ENCODE measurements at regions not wholly inside any gene's neighbourhood (a gene's known extent, or its start where the extent isn't known, plus 50 kb on each side); places are given as distances from the start of the nearest gene placed in this dataset.
A peak's percentile ranks its signal among the peaks of the same experiment; 100 is the strongest.
"Not testable (repeated sequence)": the region's sequence is repeated elsewhere in the genome, so short reads cannot be mapped to it uniquely, and the experiment has no call there.

DNA sequence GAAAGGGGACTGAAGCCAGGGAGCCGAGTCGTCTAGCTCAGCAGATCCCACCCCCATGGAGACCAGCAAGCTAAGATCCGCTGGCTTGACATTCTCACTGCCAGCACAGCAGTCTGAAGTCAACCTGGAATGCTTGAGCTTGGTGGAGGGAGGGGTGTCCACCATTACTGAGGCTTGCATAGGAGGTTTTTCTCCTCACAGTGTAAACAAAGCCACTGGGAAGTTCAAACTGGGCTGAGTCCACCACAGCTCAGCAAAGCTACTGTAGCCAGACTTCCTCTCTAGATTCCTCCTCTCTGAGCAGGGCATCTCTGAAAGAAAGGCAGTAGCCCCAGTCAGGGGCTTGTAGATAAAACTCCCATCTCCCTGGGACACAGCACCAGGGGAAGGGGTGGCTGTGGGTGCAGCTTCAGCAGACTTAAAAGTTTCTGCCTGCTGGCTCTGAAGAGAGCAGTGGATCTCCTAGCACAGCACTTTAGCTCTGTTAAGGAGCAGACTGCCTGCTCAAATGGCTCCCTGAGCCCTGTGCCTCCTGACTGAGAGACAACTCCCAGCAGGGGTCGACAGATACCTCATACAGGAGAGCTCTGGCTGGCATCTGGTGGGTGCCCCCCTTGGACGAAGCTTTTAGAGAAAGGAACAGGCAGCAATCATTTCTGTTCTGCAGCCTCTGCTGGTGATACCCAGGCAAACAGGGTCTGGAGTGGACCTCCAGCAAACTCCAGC lies 942.0 kb upstream of the ROBO1 start:
- not testable (repeated sequence) for DNase-seq

DNA sequence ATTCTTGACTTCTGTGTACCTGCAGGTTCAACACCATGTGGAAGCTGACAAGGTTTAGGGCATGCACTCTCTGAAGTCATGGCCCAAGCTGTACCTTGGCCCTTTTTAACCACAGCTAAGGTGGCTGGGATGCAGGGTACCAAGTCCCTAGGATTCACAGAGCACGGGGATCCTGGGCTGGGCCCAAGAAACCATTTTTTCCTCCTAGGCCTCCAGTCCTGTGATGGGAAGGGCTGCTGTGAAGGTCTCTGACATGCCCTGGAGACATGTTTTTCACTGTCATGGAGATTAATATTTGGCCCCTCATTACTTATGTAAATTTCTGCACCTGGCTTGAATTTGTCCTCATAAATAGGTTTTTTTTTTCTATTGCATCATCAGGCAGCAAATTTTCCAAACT lies 937.5 kb upstream of the ROBO1 start:
- DNase-seq, result no peak

DNA sequence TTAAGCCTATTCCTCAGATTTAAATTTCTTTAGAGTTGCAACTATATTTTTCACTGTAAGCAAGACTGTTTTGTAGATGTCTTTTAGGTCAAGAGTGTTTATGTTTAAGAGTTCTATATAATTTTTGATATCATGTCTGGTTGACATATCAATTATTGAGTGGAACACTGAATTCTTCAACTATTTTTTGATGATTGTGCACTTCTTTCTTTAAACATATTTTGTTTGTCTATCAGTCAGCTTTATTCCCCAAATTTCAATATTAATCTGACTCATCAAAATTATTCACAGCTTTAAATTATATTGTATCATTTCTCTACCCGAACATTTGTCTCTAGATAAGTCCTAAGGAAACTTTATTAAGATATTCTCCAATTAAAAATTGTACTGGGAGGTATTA lies 933.6 kb upstream of the ROBO1 start:
- DNase-seq, result no peak

DNA sequence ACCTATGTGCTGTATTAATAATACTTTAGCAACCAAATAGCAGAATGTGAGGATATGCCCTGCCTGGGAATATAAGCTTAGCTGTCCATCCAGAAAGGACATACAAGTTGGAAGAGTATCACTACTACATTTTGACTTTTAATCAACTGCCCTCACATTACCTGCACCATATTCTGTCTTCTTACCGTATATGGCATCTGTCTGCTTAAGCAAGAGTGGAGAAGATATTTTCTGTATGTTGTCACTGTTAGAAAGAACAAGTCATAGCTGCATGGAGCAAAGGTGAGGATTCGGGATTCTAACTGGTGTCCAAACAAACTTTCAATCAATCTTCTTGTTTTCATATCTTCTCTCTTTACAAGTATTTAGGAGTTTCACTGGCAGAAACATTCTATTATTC lies 929.5 kb upstream of the ROBO1 start:
- no peak for DNase-seq

DNA sequence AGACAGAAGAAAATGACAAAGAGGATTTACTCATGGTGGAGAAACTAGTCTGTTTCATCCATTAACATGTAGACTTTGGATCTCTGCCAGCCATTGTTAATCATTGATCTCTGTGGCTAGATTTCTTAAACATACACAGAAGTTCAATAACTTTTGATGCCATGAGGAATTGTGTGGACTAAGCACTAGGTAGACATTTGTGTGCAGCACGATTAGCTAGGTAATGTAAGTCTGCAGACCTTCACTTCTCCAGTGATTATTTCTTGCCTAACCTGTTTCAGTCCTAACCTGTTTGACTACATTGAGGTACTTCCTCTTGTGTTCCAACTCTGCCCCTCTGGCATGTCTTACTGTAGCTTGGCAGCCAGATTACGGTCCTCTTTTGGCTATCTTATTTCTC lies 928.5 kb upstream of the ROBO1 start:
- DNase-seq, result no peak

DNA sequence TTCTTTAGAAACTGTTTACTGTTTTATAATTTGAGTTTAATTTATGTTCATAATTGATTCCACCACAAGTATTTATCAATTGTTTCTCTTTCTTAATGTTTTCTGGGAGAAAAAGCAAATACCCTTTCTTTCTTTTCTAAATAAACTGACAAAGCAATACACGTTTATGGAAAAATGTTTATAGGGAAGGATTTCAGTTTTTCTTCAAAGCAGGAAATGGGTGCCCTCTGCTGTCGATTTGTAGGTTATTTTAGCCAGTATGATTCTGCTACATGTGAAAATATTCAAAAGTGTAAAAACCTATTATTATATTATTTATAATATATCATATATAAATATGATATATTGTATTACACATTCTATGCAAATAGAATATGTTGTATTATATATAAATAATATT lies 921.0 kb upstream of the ROBO1 start:
- DNase-seq, result peak; percentile 30

DNA sequence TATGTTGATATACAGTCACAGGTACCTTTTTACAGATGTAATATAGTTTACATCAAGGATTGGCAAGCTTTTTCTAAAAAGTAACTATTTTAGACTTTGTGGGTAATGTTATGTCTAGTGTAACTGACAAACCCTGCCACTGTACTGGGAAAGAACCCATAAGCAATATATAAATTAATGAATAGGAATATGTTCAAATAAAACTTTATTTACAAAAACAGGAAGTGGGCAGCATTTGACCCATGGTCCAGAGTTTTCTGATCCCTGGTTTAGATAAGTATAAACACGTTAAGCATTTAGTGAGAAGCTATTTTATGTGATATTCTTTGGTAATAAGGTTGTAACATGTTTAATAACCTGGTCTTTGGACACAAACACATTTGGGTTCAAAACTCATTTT lies 915.2 kb upstream of the ROBO1 start:
- DNase-seq, result no peak

DNA sequence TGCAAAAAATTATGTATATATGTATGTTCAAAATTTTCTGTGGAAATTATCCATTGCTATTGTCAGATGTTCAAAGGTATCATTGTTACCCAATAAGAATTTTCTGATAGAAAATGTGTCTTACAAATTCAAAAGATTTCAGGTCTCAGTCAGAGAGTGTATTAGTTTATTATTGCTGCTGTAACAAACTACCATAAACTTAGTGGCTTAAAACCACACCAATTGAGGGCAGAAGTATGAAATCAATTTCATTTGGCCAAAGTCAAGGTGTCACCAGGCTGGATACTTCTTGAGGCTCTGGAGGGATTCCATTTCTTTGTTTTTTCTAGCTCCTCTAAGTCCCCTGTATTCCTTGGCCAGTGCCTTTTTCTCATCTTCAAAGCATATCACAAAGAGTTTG lies 914.4 kb upstream of the ROBO1 start:
- no peak for DNase-seq

DNA sequence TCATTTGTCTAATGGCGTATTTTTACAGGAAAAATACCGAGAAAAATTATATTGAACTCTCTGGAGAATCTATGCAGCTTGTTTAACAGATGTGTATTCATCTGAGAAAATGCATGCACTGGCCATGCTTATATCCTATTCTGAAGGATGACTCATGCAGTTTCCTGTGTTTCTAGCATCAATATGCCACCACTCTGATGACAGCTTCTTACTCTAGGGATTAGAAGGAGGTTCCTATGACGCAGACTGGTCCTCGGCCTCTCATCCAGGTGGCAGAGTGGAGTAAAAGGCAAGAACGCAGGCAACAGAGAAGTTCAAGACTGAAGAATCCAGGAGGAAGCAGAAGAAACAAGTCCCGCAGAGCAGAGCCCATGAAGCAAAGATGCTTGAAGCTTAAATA lies 910.0 kb upstream of the ROBO1 start:
- DNase-seq, result peak; percentile 39

DNA sequence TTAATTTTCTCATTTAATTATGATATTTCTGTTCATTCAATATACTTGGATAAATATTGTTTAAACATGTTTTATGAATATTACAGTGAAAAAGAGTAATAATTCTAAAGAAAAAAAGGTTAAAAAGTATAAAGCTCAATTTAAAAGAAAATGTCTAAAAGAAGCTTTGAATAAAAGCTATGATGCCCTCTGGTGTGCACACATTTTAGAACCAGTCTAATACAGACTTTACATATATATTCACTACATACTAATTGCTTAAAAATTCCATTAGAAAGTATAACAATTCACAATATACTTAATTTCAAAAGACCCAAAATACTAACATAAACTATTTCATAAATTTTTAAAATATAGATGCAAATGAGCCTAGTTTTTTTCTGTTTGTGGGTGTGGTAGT lies 909.1 kb upstream of the ROBO1 start:
- peak; percentile 1 for DNase-seq

DNA sequence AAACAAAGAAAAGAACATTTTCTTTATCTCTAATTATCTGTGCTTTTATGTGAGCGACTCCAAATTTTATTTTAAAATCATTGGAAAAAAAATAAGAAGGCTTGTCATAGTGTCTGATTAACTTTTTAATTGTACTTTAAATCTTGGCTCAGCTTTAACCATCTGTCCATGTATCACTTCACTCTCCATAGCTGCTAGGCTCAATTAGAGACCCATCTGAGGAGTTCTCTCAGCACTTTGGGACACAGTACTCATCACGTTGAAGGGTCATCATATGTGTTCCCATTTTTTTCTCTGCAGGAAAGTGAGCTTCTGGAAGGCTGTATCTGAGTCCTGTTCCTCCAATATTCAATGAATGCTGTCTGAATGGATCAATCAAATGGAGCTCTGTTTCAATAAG lies 908.5 kb upstream of the ROBO1 start:
- DNase-seq, result no peak

DNA sequence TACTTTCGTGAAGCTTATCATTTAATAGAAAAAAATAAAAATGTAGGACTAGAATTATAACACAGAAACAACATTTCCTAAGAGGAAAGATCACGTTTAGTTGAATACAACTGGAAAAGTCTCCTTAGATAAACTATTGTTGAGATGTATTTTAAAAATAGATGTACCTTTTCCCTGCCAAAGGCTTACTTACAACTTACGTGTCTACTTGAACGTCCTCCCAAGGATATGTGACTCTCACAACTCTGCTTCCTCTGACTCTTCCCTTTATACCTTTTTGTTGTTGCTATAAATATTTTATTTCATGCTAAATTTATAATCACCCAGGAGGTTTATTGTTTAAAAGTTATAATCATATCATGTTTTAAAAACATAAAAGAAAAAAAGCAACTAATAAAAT lies 908.0 kb upstream of the ROBO1 start:
- no peak for DNase-seq

DNA sequence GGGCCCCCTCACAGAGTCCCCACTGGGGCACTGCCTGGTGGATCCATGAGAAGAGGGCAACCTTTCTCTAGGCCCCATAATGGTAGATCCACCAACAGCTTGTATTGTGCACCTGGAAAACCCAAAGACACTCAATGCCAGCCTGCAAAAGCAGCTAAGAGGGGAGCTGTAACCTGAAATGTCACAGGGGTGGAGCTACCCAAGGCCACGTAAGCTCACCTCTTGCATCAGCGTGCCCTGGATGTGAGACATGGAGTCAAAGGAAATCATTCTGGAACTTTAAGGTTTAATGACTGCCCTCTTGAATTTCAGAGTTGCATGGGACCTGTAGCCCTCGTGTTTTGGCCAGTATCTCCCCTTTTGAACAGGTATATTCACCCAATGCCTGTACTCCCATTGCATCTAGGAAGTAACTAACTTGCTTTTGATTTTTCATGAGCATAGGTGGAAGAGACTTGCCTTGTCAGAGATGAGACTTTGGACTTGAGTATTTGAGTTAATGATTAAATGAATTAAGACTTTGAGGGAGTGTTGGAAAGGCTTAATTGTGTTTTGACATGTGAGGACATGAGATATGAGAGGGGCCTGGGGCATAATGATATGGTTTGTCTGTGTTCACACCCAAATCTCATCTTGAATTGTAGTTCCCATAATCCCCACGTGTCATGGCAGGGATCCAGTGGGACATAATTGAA lies 900.9 kb upstream of the ROBO1 start:
- DNase-seq, result no peak

DNA sequence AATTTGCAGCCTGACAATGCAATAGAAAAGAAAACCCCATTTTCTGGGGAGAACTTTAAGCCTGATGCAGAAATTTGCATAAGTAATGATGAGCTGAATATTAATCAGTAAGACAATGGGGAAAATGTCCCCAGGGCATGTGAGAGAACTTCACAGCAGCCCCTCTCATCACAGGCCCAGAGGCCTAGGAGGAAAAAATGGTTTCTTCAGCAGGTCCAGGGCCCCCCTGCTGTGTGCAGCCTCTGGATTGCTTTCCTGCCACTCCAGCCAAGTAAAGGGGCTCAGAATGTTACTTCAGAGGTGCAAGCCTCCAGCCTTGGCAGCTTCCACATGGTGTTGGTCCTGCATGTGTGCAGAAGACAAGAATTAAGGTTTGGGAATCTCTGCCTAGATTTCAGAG lies 900.3 kb upstream of the ROBO1 start:
- DNase-seq, result no peak

DNA sequence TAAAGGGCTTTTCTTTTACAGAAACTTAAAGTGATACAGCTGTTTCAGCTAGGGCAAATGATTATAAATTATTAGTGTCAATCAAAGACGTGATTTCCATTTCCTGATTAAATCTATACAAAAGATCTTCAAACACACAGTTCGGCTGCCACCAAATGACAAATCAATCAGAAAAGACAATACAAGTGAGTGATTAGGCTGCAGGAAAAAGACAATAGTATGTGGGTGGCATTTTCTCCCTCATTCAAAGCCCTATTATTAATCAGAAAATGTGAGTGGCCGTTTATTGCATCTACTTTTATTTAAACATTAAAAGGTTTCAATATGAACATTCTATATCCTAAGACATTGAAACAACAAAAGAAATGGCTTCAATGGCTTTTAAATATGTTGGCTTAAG lies 895.6 kb upstream of the ROBO1 start:
- DNase-seq, result no peak

DNA sequence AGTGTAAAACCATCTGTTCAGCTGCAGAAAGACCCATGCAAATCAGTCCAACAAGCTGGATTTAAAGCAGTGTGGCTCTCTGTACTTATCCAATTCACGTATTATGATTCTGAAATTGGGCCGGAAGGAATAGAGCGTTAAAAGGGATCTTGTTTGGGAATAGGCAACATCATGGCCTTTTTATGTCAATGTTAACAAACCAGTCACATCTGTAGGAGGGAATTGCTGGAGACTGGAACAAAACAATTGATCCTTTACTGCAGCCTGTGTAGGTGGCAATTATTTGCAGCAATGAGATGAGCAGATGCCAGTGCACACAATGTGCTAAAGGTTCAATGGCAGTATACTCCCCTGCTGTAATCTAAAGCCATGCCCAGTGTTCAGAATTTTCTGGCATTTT lies 887.4 kb upstream of the ROBO1 start:
- DNase-seq, result no peak

DNA sequence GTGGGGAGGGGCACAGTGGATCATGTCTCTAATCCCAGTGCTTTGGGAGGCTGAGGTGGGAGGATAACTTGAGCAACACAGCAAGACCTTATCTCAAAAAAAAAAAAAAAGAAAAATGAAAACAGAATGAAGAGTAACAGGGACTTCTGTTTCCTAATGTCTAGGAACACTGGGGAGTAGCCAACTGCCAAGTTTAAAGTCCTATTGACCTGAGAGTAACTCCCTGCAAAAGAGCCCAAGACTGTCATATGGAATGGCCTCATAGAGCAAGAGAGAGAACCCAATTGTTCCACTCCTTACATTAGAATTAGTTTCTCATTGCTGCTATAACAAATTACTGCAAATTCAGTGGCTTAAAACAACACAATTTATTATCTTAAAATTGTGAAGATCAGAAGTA lies 881.4 kb upstream of the ROBO1 start:
- DNase-seq, result no peak

DNA sequence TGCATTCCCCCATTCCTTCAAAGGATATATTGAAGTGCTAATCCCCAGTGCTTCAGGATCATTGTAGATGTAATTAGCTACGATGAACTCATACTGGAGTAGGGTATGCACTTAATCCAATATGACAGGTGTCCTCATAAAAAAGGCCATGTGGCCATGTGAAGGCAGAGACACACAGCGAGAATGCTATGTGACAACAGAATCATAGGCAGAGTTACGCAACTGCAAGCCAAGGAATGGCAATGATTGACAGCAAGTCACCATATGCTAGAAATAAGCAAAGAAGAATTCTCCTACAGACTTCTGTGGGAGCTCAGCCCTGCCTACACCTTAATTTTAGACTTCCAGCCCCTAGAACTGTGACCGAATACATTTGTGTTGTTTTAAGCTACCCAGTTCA lies 875.6 kb upstream of the ROBO1 start:
- no peak for DNase-seq

DNA sequence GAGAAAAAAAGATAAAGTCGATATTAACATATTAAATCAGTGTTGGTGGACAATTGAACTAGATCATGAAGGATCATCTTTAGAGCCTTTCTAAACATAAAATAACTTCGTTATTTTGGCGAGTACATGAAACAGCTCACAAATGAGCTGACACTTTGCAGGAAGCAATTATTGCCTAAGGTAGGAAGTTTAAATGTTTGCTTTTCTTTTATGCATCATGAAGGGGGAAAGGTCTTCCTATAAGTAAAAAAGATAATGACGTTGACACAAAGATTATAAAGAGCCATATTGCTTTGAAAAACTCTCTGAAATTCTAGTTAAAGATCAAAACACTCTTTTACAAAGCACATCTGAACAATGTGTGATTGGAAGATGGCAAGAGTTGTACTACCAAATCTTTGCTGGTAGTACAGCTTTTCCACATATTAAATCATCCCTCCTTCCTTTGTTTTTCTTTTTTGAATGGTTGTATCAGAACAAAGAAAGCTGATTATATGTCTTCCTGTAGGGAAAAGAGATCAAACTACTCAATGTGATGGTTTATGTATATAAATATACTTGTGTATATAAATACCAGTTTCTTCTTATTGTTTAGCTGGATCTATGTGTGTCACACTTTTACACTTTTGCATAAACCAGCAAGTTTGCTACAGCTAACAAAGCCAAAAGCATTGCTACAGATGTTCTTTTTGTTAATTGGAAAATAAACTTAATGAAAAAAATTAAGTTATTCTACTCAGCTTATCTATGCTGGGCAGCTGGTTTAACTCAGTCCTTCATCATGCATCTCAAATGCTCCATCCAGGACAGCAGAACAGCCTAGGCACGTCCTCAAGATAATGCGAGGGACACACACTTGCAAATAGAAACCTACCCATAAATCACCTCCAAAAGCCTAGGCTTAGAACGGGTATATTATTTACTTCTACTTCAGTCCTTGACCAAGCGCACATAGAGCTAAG lies 850.8 kb upstream of the ROBO1 start:
- DNase-seq, result no peak

DNA sequence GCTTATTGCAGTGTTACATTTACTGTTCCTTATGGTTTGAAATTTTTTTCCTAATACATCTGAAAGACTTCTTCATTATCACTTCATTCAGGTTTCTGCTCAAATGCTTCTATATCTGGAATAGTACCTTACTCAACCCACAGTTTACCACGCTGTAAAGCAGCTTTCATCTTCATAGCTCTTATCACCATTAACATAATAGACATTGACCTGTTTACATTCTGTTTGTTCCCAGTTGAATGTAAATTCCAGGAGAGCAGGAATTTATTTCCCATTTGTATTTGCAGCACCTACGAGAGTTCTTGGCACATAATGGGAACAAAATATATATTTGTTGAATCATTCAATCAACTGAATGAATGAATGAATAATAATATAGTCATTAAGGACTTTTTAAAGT lies 844.6 kb upstream of the ROBO1 start:
- no peak for DNase-seq

DNA sequence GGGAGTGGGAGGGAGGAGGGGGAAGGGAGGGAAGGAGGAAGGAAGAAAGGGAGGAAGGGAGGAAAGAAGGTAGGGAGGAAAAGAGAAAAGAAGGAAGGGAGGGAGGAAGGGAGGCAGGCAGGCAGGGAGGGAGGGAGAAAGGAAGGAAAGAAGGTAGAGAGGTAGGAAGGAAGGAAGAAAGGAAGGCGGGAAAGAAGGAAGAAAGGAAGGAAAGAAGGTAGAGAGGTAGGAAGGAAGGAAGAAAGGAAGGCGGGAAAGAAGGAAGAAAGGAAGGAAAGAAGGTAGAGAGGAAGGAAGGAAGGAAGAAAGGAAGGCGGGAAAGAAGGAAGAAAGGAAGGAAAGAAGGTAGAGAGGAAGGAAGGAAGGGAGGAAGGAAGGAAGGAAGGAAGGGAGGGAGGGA lies 840.3 kb upstream of the ROBO1 start:
- DNase-seq, result not testable (repeated sequence)

DNA sequence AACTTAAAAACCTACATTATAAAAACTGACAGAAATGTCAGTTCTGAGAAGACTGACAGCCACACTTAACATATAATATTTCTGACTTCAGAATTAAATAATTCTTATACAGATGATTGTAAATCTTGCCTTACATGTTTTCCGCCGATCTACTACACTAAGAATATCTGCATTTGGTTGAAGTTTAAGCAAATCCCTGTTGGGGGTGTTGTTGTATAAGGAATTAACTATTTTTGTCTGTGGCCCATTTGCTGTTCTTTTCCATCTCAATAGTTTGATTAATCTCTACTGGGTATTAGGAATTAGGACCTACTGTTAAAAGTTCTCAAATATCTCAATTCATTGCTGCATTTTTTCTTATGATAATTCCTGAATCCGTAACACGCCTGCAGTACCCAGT lies 838.3 kb upstream of the ROBO1 start:
- DNase-seq, result no peak

DNA sequence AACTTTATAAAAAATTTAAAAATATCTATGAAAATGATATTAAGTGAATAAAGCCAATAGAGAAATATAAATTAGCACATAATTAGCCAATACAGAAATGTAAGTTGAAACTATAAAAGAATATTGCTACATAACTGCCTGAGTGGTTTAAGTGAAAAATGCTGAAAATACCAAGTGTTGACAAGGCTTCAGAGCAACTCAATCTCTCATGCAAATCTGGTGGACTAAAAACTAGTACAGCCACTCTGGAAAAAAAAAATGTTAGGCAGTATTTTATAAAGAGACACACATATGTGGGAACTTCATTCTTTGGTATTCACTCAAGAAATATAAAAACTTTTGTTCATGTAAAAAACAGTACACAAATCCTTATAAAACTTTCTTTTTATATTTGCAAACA lies 833.7 kb upstream of the ROBO1 start:
- DNase-seq, result no peak

DNA sequence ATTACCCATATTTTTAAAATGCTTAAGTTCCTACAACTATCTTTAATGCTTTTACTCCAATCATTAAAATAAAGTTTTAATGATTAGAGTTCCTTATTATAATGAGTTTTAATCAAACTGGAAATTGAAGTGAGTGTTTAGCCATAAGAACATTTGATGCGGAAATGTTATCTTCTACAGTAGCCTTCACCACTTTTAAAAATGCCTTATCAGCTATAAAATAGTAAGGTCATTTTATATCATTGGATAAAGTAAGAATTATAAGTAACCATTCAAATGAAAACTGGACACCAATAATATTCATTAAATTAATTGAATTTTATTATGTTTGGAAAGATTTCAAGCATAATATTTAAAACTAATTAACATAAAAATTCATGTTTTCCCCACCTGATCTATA lies 825.0 kb upstream of the ROBO1 start:
- DNase-seq, result no peak
